Limb (tissue), 2 donors: ENCODE measurements at regions not wholly inside any gene's neighbourhood (a gene's known extent, or its start where the extent isn't known, plus 50 kb on each side); places are given as distances from the start of the nearest gene placed in this dataset.

Experiments
- DNase-seq, 2 donors: peaks; one replicate each; pipeline ENCODE4 v3.0.0-alpha.2; 2016; ENCODE audit errors: extremely low spot score in 2 of 2

DNA sequence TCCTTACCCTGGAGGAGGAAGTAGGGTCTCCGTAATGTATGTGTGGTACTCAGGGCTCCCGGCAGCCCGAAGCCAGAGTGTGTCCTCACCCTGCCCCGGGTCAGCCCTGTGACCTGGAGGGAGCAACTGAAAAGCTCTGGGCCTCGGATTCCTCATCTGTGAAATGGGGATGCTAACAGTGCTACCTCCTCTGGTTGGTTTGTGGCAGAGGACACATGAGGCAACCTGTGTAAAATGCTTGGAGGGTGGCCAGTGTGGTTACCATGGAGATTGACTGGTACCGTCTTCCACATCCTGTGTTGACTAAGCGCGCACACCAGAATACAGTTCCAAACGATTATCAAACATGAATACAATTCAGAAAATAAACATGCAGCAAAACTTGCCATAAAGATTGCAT lies 163.8 kb upstream of the KLF6 start:
- DNase-seq = no peak

DNA sequence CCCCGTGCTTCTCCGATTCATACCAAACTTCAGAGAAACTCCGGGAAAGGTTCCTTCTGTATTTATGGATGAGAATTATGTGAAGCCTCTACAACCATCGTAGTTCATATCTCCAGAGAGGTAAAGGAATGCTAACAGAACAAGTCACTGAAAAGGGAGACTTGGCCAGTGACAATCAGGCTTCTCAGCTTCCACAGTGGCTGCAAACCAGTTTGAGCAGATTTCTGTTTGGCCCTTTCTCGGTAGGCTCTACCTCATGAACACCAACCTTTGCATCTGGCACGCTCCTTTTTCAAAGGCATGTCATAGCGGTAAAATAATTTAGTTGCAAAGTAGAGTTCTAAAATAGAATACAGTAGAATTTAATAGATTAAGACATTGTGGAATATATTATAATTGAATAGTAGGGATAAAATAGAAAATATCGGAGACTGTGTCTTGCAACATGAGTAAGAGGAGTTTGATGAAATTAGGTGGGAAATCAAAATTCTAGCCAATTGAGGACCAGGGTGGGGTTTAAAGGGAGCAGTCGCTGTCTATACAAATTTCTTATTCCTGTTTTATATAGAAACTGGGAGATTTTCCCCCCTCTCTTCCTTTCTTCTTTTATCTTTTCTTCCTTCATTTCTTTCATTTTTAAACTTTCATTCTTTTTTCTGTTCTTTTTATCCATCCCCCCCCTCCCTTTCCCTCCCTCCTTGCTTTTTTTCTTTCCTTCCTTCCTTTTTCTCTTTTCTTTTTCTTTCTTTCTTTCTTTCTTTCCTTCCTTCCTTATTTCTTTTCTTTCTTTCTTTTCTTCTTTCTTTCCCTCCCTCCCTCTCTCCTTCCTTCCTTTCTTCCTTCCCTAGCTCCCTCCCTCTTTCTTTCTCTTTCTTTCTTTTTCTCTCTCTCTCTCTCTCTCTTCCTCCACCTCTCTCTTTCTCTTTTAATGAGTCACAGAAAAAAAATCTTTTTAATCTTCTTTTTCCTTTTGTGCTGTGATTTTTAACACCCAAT lies 161.5 kb upstream of the KLF6 start:
- no peak for DNase-seq

DNA sequence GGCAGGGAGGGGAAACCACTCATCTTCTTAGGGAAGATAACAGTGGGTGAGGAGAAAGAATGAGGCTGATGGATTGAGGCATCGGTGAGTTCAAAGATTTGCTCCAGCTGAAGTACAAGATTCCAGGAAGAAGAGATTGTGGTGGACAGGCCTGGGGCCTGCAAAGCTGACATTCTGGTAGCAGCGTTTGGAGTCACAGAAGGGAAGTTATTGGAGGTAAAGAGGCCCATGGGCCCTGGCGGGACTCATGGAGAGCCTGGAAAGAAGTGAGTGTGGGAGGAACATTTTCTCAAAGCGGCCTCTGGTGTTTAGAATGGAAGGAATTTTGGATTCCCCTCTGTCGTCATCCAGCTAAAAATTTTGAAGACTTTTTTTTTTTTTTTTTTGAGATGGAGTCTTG lies 160.0 kb upstream of the KLF6 start:
- no peak for DNase-seq

DNA sequence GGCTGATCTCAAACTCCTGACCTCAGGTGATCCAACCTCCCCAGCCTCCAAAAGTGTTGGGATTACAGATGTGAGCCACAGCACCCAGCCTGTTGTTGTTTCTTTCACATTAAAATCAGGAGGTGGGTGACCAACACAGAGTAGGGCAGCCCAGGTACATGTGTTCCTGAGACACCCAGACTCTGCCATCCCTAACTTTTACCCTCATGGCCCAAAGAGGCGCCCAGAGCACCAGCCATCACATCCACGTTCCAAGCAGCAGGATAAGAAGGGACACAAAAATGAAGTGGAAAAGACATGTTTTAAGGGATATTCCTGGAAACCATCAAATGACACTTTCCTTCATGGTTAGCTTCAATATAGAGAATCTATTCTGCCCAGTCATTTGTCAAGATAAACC lies 159.6 kb upstream of the KLF6 start:
- no peak for DNase-seq

DNA sequence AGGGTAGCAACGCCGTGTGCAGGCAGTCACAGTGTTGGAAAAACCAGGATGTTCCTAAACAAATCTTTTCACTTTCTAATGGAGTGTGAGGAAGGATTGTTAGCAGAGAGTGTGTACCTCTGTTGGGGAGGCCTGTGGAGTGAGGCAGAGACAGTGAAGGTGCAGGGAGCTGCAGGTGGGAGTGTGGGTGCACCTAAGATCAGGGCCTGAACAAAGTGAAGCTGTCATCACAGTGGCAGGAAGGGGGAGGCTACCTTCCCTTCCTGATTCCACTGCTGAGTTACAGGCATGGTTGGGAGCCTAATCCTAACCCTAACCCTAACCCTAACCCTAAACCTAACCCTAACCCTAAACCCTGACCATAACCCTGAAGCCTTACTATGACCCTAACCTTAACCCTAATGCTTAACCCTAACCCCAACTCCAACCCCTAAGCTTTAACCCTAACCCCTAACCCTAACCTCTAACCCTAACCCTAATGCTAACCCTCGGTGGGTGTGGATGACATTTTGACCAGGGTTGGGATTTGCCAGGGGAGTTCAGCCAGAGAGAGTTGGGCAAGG lies 158.8 kb upstream of the KLF6 start:
- no peak for DNase-seq

DNA sequence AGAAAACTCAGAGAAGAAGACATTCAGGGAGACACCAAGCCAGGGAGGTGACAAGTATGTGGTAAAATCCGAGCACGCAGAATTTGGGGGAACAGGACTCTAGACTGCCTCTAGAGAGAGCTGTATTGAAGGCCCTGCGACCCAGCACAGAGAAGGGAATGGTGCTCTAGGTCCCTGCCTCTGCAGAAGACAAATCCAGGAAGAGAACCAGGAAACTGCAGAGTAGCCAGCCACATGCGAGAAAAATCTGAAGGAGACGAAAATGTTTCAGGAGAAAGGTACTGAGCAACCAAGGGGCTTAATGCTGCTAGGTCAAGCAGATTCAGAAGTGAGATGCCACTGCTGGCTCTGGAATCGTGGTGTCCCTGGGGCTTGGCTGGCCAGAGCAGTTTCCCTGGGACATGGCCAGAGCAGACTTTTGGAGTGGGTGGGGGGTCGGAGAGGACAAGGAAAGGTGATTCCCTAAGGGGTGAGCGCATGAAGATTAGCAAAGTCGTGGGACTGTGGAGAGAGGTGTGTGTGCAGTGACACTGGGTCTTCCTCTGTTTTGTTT lies 158.0 kb upstream of the KLF6 start:
- DNase-seq = no peak

DNA sequence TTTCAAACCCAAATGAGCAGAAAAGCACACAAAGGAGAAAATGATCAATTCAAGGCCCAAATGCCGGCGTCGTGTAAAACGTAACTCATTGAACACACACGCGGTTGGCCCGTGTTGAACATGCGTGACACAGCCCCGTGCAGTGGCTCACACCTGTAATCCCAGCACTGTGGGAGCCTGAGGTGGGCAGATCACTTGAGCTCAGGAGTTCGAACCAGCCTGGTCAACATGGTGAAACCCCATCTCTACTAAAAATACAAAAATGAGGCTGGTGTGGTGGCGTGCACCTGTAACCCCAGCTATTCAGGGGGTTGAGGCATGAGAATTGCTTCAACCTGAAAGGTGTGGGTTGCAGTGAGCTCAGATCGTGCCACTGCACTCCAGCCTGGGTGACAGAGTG lies 156.7 kb upstream of the KLF6 start:
- DNase-seq = no peak

DNA sequence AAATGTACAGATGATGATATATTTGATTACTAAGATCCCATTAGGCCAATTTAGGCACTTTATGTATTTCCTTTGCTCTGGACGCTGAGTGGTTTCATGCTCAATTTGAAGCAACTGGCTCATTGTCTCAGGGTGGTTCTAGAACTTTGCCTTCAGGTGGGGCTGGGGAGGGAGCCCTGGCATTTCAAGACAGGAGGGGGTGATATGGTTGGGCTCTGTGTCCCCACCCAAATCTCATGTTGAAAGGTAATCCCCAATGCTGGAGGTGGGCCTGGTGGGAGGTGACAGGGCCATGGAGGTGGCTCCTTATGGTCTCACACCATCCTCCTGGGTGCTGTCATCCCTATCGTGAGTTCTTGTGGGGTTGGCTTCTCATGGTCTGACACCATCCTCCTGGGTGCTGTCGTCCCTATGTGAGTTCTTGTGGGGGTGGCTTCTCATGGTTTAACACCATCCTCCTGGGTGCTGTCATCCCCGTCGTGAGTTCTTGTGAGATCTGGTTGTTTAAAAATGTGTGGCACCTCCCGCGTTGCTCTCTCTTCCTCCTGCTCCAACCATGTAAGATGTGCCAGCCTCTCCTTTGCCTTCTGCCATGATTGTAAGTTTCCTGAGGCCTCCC lies 151.5 kb upstream of the KLF6 start:
- DNase-seq = no peak

DNA sequence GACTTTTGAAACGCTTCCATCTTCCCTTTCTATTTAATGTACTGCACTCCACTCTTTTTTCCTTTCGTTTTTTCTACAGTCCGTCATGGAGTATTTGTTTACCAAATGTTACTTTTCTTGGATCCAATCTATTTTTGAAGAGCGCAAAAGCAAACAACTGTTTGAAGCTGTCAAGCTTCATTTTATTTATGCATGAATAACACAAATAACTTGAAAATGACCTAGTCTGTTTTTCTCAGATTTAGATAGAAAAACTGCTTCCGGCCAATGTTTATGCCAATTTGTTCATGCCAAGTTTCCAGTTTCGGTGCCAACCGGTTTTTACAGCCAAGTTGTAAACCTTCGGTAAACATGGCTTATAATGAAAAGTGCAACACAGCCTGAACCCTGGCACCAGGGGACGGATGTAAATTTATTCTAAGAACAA lies 150.9 kb upstream of the KLF6 start:
- DNase-seq = no peak

DNA sequence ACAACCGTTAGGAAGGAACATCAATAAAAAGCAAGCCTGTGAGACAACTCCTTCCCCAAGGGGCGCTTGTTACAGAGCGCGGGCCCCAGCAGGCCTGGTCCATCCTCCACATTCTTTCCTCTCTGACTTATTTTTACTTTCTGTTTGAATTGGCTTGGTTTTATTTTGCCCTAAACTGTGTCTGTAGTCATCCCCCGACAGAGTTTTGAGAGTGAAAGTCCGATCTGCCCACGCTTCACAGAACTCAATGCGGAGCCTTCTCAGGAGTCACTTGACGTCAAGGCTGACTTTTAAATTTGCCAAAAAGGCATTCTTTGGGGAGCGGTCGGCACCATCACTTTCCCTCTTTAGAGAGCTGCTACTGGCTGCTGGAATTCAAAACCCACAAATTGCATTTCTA lies 150.1 kb upstream of the KLF6 start:
- no peak for DNase-seq

DNA sequence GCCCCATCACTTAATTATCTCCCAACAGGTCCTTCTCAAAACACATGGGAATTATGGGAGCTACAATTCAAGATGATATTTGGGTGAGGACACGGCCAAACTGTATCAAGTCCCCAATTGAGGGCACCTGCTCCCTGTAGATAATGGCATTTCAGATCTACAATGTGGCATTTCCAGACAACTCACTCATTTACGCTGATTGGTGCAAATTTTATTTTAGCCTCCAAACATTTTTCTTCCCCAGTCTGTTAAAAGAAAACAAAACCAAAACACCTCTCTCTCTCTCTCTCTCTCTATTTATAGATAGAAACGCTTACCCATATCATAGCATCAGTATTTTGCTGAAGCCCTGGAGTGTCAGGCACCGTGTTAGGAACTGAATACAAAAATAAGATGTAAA lies 148.7 kb upstream of the KLF6 start:
- no peak for DNase-seq

DNA sequence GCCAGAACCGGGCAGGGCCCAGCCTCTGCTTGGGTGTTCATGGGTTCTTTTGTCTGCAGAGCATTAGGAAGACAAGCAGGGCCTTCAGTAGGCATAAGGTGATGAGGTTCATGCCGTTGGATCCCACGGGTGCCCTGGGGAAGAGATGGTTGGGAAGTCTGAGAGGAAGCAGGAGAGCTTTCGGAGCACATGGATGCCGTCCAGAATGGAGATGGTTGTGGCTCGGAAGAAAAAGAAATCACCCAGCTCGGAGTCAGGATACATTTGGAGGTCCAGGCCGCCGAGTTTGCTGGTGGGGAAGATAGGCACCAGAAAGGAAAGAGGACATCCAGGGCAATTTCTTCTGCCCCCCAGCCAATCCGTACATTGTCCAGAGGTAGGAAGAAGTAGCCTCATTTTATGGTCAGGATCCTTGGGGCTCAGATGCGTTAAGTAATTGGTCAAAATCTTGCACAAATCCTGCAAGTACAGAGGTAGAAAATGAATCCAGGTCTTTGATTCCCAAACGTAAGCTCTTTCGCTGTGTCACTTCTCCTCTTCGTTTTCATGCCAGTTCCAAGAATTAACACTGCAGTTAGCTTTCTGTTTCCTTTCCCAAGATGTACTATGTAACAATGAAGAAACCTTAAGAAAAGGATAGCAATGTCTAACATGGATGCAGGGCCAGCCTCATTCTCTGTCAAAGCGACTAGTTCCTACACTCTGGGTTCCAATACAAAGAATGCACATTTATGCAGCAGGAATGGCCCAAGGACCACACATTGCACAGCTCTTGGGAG lies 147.8 kb upstream of the KLF6 start:
- DNase-seq = no peak

DNA sequence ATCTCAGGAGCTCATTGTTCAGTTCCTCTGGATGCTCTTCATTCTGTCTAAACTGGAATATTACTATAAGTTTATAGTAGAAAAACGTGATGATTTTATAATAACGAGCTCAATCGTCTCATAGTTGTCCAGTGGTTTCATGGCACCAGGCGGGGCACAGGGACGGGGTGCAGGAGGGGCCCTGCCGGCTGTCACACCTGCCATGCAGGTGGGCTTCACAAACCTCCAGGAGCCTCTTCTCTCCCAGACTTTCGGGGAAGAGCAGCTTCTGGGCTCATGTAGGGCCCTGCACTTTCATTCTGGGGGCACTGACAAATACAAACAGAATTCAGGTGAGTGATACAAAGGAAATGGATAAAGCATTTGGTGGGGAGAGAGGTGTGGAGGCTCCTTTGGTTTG lies 146.9 kb upstream of the KLF6 start:
- no peak for DNase-seq

DNA sequence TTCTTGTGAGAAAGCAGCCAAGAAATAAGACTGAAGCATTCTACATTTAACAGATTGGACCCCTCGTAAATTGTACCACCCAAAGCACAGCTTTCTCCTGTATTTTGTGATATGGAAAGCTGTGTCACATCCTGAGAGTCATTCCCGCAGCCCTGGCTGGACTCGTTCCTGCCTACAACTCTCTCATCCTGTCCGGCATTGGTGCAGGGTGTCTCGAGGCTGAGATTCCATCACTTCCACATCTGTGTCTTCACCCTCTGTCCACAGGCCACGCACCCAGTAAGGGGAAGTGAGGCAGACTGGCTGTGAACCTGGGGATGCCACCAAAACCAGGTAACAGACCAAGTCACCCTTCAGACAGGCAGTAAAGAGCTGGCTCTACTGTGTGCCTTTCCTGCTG lies 146.2 kb upstream of the KLF6 start:
- DNase-seq = no peak

DNA sequence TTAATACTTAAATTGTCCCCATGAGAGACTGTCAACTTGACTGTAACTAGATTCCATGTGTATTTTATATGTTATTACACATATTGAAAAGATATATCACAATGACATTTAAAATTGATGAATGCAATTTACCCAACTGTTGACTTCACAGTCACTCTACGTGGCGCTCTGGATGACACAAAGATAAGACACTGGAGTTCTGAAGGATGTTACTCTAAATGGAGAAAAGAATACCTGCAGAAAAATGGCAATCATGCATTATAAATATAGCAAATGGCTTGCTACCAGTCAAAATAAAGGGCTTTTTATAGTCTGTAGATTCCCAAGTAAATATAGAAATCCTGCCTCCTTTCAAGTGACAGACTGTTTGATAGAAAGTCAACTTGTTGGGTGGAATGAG lies 143.6 kb upstream of the KLF6 start:
- no peak for DNase-seq

DNA sequence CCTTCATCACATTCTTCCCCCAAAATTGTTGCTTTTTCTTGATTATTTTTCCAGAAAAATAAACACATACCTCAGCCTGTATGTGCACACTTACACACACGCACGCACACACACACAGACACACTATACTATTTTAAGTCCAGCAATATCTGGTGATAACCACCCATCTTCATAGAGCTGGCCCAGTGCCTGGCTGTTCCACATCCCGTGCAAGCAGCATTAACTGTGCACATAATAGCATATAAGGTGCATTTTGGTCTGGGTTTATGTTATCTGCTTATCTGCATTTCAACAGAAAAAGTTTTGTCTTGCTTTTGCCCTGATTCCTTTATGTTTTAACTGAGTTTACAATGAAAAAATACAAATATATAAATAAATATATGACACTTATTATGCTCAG lies 143.1 kb upstream of the KLF6 start:
- DNase-seq = no peak

DNA sequence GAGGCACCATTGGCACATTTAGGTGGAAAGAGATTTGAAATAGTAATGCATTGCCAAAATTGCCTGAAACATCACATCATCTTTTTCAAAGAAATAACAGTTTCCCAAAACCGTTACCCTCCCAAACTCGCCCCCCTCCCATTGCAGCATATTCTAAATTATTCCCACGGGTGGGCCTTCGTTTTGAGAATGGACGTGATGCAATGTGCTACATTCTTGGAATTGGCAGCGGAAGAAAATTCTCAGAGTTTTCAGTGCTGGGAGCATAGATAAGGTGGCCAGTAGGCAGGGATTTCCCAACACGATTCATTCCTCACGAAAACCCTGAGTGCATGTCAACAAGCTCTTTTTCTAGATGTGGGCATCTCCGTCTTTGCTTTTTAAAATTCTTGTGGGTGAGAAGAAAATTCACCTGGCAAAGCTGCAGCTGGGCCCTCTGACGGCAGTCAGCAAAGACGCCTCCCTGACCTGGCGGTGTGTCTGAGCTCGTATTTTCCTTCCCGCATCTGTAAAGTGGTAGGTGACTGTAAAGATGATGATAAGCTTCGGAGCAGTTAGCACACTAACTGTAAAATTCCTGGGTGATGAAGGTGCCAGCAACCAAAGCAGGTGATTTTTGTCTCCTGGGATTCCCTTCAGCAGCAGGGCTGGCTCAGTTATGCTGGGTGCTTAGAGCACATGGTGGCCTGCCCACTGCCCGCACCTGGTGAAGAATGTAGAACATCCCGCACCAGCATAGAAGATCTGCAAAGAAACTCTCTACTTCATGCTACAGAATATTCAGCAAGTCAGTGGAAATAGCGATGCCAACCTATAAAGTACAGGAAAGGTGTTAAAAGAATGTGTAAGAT lies 141.9 kb upstream of the KLF6 start:
- DNase-seq = no peak

DNA sequence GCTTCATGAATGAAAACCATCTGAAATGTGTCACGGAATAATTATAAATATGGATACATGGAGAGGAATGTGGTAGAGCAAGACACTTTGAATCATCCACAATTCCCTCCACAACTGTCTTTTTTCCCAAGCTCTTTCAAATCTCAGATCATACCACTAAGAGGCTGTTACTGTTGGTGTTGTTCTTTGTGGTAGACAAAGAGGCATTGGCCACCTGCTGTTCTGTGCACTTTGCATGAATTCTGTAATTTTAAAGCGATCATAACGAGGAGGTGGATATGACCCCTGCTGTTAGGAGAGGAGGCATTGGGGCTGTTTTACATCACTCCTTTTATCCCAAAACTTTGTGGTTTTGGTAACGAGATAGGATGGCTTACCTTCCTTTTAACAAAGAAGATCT lies 141.2 kb upstream of the KLF6 start:
- no peak for DNase-seq

DNA sequence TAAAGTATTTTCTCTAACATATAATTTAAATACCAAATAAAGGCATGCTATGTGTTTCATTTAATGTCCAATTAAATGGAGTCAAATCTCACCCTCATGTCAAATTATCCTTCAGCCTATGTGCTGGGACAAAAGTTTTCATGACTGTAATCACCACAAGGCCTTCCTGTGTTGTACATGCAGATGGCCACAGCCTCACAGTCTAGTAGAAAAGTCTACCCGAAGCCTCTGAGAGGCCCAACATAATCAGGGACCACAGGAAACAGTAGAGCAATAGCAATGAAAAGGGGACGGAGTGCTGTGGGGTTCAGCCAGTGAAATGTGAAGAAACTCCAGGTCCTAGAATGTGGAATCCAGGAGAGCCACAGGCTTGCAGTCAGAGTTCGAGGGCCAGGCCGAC lies 140.2 kb upstream of the KLF6 start:
- DNase-seq = no peak

DNA sequence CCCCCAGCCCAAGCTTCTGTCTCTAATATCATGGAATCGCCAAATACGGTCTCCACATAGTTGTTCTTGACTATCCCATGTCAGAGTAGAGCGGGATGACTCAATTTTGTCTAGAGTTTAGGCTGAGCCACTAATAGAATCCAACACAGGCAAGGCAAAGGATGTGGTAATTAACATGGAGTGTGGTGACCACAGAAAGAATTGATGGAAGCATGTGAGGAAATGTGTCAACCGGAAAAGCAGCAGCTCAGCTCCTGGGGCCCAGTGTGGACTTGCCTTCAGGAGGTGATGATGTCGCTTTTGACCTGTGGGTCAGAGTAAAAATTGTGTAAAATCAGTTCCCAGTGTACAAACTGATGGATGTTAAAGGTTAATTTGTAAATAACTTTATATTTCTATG lies 139.3 kb upstream of the KLF6 start:
- DNase-seq = no peak

DNA sequence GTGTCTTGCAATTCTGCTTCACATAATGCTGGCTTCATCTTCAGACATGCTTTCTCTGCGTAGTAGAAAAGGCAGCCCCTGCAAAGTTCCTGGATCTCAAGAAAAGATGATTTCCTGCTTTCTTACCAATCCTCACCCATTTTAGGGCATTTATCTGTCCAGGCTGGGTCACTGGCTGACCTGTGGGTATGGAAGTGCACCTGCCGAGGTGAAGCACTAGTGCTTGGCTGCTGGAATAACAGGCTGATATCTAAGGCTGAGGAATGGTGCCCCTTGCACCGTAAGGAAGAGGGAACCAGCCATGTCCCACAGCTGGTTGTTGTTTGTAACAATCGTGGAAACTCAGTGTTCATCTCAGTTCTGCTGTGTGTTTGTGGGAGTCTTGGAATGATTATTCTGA lies 138.0 kb upstream of the KLF6 start:
- DNase-seq = no peak
